ENCODE measurements at regions not wholly inside any gene's neighbourhood (a gene's known extent, or its start where the extent isn't known, plus 50 kb on each side); places are given as distances from the start of the nearest gene placed in this dataset.

DNA sequence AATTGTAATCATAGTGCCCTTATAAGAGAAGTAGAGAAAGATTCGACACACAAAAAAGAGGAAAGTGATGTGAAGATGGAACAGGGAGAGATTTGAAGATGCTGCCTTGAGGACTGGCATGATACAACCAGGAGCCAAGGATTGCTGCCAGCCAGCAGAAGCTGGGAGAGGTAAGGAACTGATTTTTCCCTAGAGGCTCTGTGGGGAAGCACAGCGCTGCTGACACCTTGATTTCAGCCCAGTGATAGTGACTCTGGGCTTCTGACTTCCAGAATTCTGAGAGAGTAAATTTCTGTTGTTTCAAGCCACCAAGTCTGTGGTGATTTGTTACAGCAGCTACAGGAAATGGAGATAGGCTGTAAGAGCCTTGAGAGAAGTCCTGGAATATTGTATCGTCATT, 98.2 kb downstream of the RAB11FIP2 start:
- DNase-seq (ENCODE audit: extremely low read depth in 1 of 2, low read depth in 1 of 2), result no peak

- no peak for DNase-seq (ENCODE audit: extremely low read depth in 1 of 2, low read depth in 1 of 2)
Measured at GRCh38 chr10:117950408-117950807, 96.3 kb downstream of the RAB11FIP2 start.

Data from stimulated activated CD8-positive, alpha-beta memory T cell treated with anti-CD3 and anti-CD28 coated beads, Interleukin-7, amount 100 ng/mL, for 48 hours (primary cell).